HG02840 (cell line): ENCODE measurements at regions not wholly inside any gene's neighbourhood (a gene's known extent, or its start where the extent isn't known, plus 50 kb on each side); places are given as distances from the start of the nearest gene placed in this dataset.
A peak's percentile ranks its signal among the peaks of the same experiment; 100 is the strongest.
"Not testable (repeated sequence)": the region's sequence is repeated elsewhere in the genome, so short reads cannot be mapped to it uniquely, and the experiment has no call there.

Experiments
- ATAC-seq: cut with Tn5 transposase; IDR thresholded peaks from one replicate; pipeline ENCODE4 v1.9.1; 2021; ENCODE audit warnings: mild to moderate bottlenecking, moderate library complexity, moderate number of reproducible peaks; ENCODE audit not compliant: unreplicated experiment, low FRiP score

GRCh38 chr9:110129425-110129824 is 78.5 kb downstream of the C9orf152 start:
- peak; percentile 5 for ATAC-seq

DNA sequence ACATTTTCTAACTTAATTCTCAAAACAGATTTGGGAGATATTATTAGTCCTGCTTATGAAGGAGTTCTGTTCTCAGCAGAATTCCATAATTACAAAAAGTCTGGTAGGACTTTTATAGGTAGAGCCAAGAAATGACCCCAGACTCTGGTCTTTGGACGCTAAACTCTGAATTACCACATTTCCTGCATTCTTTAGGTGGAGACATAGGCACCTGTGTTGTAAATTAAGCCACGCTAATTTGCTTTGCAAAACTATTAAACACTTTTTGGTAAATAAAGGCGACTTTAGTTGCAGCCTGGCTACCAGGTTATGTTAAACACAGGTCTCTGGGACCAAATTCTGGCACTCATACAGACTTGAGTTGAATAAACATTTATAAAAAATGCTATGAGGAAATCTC is 77.7 kb downstream of the C9orf152 start:
- no peak for ATAC-seq

- ATAC-seq: no peak
Observed at GRCh38 chr9:110130791-110131416, 77.1 kb downstream of the C9orf152 start.

- ATAC-seq: no peak
Observed at GRCh38 chr9:110131499-110131898, 76.5 kb downstream of the C9orf152 start.

DNA sequence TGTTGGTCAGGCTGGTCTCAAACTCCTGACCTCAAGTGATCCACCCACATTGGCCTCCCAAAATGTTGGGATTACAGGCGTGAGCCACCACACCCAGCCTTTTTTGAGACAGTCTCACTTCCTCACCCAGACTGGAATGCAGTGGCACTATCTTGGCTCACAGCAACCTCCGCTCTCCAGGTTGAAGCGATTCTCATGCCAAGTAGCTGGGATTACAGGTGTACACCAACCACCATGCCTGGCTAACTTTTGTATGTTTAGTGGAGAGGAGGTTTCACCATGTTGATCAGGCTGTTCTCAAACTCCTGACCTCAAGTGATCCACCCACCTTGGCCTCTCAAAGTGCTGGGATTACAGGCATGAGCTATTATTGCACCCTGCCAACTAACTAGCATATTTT is 75.4 kb downstream of the C9orf152 start:
- not testable (repeated sequence) for ATAC-seq

DNA sequence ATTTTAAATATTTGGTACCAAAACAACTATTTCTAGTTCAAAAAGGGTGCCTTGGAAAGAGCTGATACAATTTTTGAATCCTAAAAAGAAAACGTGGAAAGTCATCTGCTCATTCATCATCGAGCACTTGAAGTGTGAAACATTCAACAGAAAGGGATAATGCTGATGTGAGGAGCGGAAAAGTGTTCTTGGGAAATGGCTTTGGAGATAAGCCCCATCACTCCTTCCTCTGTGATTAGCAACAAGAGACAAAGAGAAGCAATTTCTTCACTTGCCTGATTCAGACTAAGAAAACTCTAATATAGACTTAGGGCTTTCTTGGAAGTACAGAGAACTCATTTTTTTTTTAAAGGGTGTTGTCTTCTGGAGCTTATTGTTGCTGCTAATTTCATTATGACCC is 74.9 kb downstream of the C9orf152 start:
- ATAC-seq: no peak

GRCh38 chr9:110133608-110134210 is 74.2 kb downstream of the C9orf152 start:
- no peak for ATAC-seq

DNA sequence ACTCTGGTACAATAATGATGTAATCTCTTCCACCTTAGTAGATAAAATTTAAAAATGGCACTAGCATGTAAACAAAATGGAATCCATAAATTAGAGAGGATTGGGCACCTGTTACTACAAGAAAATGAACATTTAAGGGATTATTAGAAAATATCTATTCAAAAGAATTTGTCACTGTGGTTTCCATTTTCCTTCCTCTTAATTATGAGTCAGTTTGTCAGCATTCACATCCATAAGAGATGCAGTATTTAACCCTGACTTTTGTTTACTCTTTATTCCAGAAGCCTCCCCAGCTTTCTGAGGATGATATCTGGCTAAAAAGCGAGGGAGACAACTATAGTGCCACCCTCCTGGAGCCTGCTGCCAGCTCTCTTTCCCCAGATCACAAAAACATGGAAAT is 72.1 kb downstream of the C9orf152 start:
- no peak for ATAC-seq

DNA sequence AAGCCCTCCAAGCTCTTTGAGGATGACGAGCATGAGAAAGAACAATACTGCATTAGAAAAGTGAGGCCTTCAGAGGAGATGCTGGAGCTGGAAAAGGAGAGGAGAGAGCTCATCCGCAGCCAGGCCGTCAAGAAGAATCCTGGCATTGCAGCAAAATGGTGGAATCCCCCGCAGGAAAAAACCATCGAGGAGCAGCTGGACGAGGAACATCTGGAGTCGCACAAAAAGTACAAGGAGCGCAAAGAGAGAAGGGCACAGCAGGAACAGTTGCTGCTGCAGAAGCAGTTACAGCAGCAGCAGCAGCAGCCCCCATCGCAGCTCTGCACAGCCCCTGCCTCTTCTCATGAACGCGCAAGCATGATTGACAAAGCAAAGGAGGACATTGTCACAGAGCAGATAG is 71.2 kb downstream of the C9orf152 start:
- no peak for ATAC-seq

- ATAC-seq: no peak
Observed at GRCh38 chr9:110140276-110140675, 67.7 kb downstream of the C9orf152 start.

- ATAC-seq: no peak
Observed at GRCh38 chr9:110141227-110141793, 66.6 kb downstream of the C9orf152 start.

DNA sequence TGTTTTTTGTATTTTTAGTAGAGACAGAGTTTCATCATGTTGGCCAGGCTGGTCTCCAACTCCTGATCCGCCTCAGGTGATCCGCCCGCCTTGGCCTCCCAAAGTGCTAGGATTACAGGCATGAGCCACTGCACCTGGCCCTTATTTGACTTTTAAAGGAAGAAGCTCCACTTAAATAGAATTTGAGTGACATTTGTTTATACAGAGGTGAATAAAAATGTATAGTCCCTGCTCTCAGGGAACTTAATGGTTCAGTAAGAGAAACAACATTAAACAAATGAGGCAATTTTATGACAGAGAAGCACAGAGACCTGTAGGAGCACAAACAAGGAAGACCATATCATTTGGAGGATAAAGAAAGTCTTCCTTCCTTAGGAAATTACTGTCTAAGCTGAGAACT is 65.7 kb downstream of the C9orf152 start:
- no peak for ATAC-seq

DNA sequence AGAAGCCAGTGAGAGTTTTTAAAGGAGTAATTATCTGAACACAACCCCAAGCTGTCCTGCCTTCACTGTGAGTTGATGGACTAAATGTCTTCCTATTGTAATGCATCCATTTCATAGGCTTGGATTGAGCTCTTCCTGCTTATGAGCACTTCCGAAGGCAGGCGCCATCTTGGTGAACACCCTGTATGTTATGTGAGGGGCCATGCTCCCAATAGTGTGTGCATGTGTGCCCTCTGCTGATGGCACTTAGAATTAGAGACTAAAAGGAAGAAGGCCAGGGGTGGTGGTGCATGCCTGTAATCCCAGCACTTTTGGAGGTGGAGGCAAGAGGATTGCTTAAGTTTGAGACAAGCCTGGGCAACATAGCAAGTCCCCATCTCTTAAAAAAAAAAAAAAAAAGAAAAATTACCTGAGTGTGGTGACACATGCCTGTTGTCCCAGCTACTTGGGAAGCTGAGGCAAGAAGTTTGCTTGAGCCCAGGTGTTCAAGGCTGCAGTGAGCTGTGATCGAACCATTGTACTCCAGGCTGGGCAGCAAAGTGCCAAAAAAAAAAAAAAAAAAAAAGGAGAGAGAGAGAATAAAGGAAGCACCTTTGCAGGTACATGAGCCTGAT is 65.0 kb downstream of the C9orf152 start:
- no peak for ATAC-seq

DNA sequence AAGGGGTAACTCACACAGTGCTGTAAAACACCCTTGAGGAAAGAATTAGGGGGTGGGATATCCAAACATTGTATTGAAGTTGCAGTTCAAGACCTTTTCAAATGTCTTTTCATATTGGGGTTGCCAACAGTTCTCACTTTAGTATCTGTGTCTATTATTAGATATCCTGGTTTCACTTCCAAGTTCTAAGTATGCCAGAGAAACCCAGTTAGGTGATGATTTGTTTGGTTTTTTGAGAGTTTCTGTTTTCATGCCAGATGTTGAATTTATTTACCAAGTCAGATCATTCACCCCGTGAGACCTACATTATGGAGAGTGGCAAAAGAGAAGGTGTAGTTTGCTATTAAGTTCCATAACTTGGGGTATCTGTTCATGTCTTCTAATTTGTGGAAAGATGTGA is 64.5 kb downstream of the C9orf152 start:
- no peak for ATAC-seq

DNA sequence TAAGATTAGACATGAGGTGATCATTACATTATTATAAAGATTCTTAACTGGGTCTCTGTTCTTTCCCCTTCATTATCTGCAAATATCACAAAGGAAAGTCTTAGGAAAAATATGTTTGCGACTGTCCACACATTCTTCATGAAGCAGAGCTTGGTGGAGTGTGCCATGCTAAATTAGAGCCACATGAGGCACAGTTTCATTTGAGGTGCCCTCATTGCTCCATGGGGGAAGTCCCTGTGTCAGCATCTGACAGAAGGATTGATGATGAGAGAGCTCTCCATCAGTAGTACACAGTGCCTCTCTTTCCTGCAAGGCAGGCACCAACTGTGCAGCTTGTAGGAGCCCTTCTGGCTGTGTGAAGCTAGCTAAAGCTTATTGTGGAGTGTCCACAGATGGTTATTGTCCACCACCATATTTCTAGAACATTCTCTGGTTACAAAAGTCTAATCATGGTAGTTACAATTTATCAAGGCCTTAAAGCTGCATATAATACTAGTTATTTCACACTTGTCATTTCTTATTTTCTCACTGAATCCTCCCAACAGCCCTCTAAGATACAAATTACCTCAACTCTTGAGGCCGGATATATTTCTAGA is 63.9 kb downstream of the C9orf152 start:
- peak; percentile 38 for ATAC-seq

DNA sequence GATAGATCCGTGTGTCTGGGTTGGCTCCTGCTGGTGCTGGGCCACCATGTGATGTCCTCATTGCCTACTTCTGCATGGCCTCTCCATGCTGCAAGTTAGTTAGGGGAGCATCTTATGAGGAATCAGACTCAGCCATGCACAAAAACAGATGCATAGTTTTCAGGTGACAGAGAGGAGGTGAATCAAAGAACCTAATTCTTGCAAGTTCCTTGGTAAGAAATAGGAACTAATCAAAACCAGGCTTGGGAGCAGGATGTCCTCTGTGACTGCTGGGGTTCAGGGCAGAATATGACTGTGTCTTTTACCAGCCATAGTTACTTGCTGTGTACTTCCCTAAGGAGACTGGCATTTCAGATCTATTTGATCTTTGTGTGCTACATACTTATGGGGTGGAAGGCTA is 61.6 kb downstream of the C9orf152 start:
- no peak for ATAC-seq

DNA sequence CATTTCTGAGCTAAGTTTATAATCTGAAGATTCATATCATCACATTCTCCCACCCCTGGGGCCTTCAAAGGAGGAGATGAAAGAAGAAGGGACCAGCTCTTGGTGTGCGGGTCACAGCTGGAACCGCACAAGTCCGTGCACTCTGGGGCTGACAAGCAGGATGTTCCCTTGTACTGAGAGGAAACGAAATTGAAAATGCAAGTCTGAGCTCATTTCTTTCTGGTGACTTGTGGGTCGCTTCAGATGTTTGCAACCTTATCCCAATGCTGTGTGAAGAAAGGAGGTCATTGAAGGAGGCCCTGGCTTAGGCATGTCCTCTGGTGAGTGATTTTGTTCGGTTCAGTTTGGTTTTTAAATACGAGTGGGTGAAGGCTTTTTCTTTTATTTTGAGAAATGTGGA is 59.6 kb downstream of the C9orf152 start:
- peak; percentile 81 for ATAC-seq

GRCh38 chr9:110148891-110149290 is 59.1 kb downstream of the C9orf152 start:
- no peak for ATAC-seq
